WTC11 (cell line): ENCODE measurements at regions not wholly inside any gene's neighbourhood (a gene's known extent, or its start where the extent isn't known, plus 50 kb on each side); places are given as distances from the start of the nearest gene placed in this dataset.

ENCODE experiments used
- ATAC-seq: fragments of 200-7000 bp; cut with Tn5 transposase; 2 replicates; pipeline ENCODE4 v1.10.0; 2021; ENCODE audit warnings: mild to moderate bottlenecking, moderate library complexity
- CTCF ChIA-PET: fragments of 300-600 bp; sonication (Branson Sonifier 250); formaldehyde crosslinking; loops from one replicate; lab custom pipeline; 2021; ENCODE audit warnings: antibody characterized with exemption; lab: Charles Lee
- POLR2A ChIA-PET: fragments of 350-600 bp; sonication (Branson Sonifier 250); formaldehyde crosslinking; loops from one replicate; lab custom pipeline; 2021; ENCODE audit warnings: antibody characterized with exemption; lab: Charles Lee
- DNase-seq: peaks from one replicate; pipeline ENCODE4 v3.0.0; 2021; ENCODE audit warnings: low spot score
- H3K27ac Mint-ChIP-seq: 2 replicates; pipeline ENCODE4 v1.8.0; 2021; ENCODE audit warnings: mixed read lengths
- H3K27me3 Mint-ChIP-seq: 2 replicates; pipeline ENCODE4 v1.8.0; 2021; ENCODE audit warnings: low read depth, mild to moderate bottlenecking, moderate library complexity, mixed read lengths
- H3K36me3 Mint-ChIP-seq: 2 replicates; pipeline ENCODE4 v1.8.0; 2021; ENCODE audit warnings: mixed read lengths
- H3K4me1 Mint-ChIP-seq: 2 replicates; pipeline ENCODE4 v1.8.0; 2022; ENCODE audit warnings: mixed read lengths
- H3K4me3 Mint-ChIP-seq: 2 replicates; pipeline ENCODE4 v1.8.0; 2021; ENCODE audit warnings: mild to moderate bottlenecking, moderate library complexity, mixed read lengths
- H3K9me3 Mint-ChIP-seq: 2 replicates; pipeline ENCODE4 v1.8.0; 2021; ENCODE audit warnings: mixed read lengths
- AR ChIP-seq: fragments of 250-450 bp; sonication (Bioruptor Pico); IDR thresholded peaks from 2 replicates; pipeline ENCODE4 v1.9.0; 2021; ENCODE audit warnings: mild to moderate bottlenecking
- ARID4B ChIP-seq: sonication (generic); formaldehyde crosslinking; IDR thresholded peaks from 2 replicates; pipeline ENCODE4 v1.8.0; 2023; ENCODE audit warnings: missing genetic modification reagents, mild to moderate bottlenecking, borderline replicate concordance
- ATF2 ChIP-seq: sonication (generic); formaldehyde crosslinking; IDR thresholded peaks from 2 replicates; pipeline ENCODE4 v1.8.1; 2022; ENCODE audit warnings: low read depth, missing genetic modification reagents, borderline replicate concordance
- CREB1 ChIP-seq: sonication (generic); formaldehyde crosslinking; IDR thresholded peaks from 2 replicates; pipeline ENCODE4 v1.8.0; 2023; ENCODE audit warnings: mild to moderate bottlenecking, missing genetic modification reagents
- E2F4 ChIP-seq: sonication (generic); formaldehyde crosslinking; IDR thresholded peaks from 2 replicates; pipeline ENCODE4 v1.8.1; 2022; ENCODE audit warnings: low read depth, mild to moderate bottlenecking, moderate library complexity, missing genetic modification reagents, borderline replicate concordance
- EMX1 ChIP-seq: fragments of 250-450 bp; sonication (Bioruptor Pico); IDR thresholded peaks from 2 replicates; pipeline ENCODE4 v1.8.0; 2021; ENCODE audit warnings: mild to moderate bottlenecking
- ETV6 ChIP-seq: sonication (generic); formaldehyde crosslinking; IDR thresholded peaks from 2 replicates; pipeline ENCODE4 v1.8.1; 2022; ENCODE audit warnings: mild to moderate bottlenecking, missing genetic modification reagents
- IRF1 ChIP-seq: sonication (generic); formaldehyde crosslinking; IDR thresholded peaks from 2 replicates; pipeline ENCODE4 v1.8.0; 2023; ENCODE audit warnings: missing genetic modification reagents
- NR1H2 ChIP-seq: sonication (generic); formaldehyde crosslinking; IDR thresholded peaks from 2 replicates; pipeline ENCODE4 v1.9.0; 2021; ENCODE audit warnings: mild to moderate bottlenecking, moderate library complexity, missing genetic modification reagents
- OVOL2 ChIP-seq: fragments of 250-450 bp; sonication (Bioruptor Pico); IDR thresholded peaks from 2 replicates; pipeline ENCODE4 v1.9.0; 2021; ENCODE audit warnings: mild to moderate bottlenecking, borderline replicate concordance
- RELA ChIP-seq: sonication (generic); formaldehyde crosslinking; IDR thresholded peaks from 2 replicates; pipeline ENCODE4 v1.8.1; 2022; ENCODE audit warnings: missing genetic modification reagents, mild to moderate bottlenecking, borderline replicate concordance
- RORB ChIP-seq: fragments of 250-450 bp; sonication (Bioruptor Pico); IDR thresholded peaks from 2 replicates; pipeline ENCODE4 v1.9.0; 2021; ENCODE audit warnings: mild to moderate bottlenecking
- TEAD1 ChIP-seq: sonication (generic); formaldehyde crosslinking; IDR thresholded peaks from 2 replicates; pipeline ENCODE4 v1.8.0; 2022; ENCODE audit warnings: mild to moderate bottlenecking, missing genetic modification reagents
- TEAD4 ChIP-seq: sonication (generic); formaldehyde crosslinking; IDR thresholded peaks from 2 replicates; pipeline ENCODE4 v1.8.0; 2022; ENCODE audit warnings: mild to moderate bottlenecking, missing genetic modification reagents
- USF1 ChIP-seq: sonication (generic); formaldehyde crosslinking; IDR thresholded peaks from 2 replicates; pipeline ENCODE4 v1.8.0; 2022; ENCODE audit warnings: mild to moderate bottlenecking, missing genetic modification reagents
- ZNF219 ChIP-seq: sonication (generic); formaldehyde crosslinking; IDR thresholded peaks from 2 replicates; pipeline ENCODE4 v1.8.0; 2023; ENCODE audit warnings: missing genetic modification reagents, mild to moderate bottlenecking, borderline replicate concordance
- ZNF232 ChIP-seq: sonication (generic); formaldehyde crosslinking; IDR thresholded peaks from 2 replicates; pipeline ENCODE4 v1.8.0; 2022; ENCODE audit warnings: mild to moderate bottlenecking, missing genetic modification reagents
- ZNF396 ChIP-seq: fragments of 250-450 bp; sonication (Bioruptor Pico); IDR thresholded peaks from 2 replicates; pipeline ENCODE4 v1.8.0; 2021; ENCODE audit warnings: mild to moderate bottlenecking, moderate library complexity, borderline replicate concordance
- ZNF423 ChIP-seq: fragments of 250-450 bp; sonication (Bioruptor Pico); IDR thresholded peaks from 2 replicates; pipeline ENCODE4 v2.1.2; 2022; ENCODE audit warnings: mild to moderate bottlenecking, moderate library complexity
- ZNF671 ChIP-seq: fragments of 250-450 bp; sonication (Bioruptor Pico); IDR thresholded peaks from 2 replicates; pipeline ENCODE4 v1.8.0; 2021; ENCODE audit warnings: mild to moderate bottlenecking

GRCh38 chr11:79594834-79595233 is 154.0 kb upstream of the TENM4 start (continued):
- no peak for TF ChIP-seq AR (CRISPR knock-in tag)

GRCh38 chr11:79592824-79593223 is 152.0 kb upstream of the TENM4 start:
- ChIA-PET POLR2A (no interaction called here), CTCF (interaction anchor here (0.5 kb wide), 1 partner anchor 153 kb away, joined by 3 read pairs; no protein-coding TSS in a partner anchor)
- DNase-seq: no peak
- Mint-ChIP-seq H3K27me3 (peaks cover 18% of the 10 kb centered on the region), H3K4me3 (no peak overlapping the region), H3K27ac (no peak overlapping the region), H3K4me1 (no peaks in the 10 kb centered on the region), H3K36me3 (no peaks in the 10 kb centered on the region), H3K9me3 (peaks cover 8% of the 10 kb centered on the region)
- TF ChIP-seq ETV6 (no peak), EMX1 (CRISPR knock-in tag) (no peak), TEAD4 (CRISPR knock-in tag) (no peak), ZNF423 (CRISPR knock-in tag) (no peak), IRF1 (CRISPR knock-in tag) (no peak), NR1H2 (no peak), CREB1 (no peak), USF1 (no peak)
- no peak for ATAC-seq

GRCh38 chr11:79592406-79592805 is 151.6 kb upstream of the TENM4 start:
- Mint-ChIP-seq H3K36me3 (no peaks in the 10 kb centered on the region), H3K4me3 (no peak overlapping the region), H3K9me3 (peaks cover 8% of the 10 kb centered on the region), H3K27me3 (peaks cover 18% of the 10 kb centered on the region), H3K4me1 (no peaks in the 10 kb centered on the region), H3K27ac (no peak overlapping the region)
- DNase-seq (no peak), ATAC-seq (no peak)
- ChIA-PET POLR2A (no interaction called here), CTCF (no interaction called here)
- TF ChIP-seq RELA (CRISPR knock-in tag) (no peak), ZNF219 (no peak), TEAD1 (no peak), ARID4B (CRISPR knock-in tag) (no peak), ATF2 (CRISPR knock-in tag) (no peak), E2F4 (CRISPR knock-in tag) (no peak), ZNF396 (no peak), OVOL2 (CRISPR knock-in tag) (no peak), RORB (no peak), ZNF232 (CRISPR knock-in tag) (no peak), ZNF423 (CRISPR knock-in tag) (no peak), ZNF671 (CRISPR knock-in tag) (no peak)
